ENCODE measurements at regions not wholly inside any gene's neighbourhood (a gene's known extent, or its start where the extent isn't known, plus 50 kb on each side); places are given as distances from the start of the nearest gene placed in this dataset.
"Not testable (repeated sequence)": the region's sequence is repeated elsewhere in the genome, so short reads cannot be mapped to it uniquely, and the experiment has no call there.

GRCh38 chr2:211204456-211204855 is 648.1 kb downstream of the CPS1 start:
- no peak for DNase-seq (ENCODE audit: low read depth in 4 of 4, low spot score in 3 of 4)

GRCh38 chr2:211204902-211205301 is 648.5 kb downstream of the CPS1 start:
- DNase-seq (ENCODE audit: low read depth in 4 of 4, low spot score in 3 of 4): no peak

GRCh38 chr2:211205358-211205757 is 649.0 kb downstream of the CPS1 start:
- DNase-seq (ENCODE audit: low read depth in 4 of 4, low spot score in 3 of 4): no peak

DNA sequence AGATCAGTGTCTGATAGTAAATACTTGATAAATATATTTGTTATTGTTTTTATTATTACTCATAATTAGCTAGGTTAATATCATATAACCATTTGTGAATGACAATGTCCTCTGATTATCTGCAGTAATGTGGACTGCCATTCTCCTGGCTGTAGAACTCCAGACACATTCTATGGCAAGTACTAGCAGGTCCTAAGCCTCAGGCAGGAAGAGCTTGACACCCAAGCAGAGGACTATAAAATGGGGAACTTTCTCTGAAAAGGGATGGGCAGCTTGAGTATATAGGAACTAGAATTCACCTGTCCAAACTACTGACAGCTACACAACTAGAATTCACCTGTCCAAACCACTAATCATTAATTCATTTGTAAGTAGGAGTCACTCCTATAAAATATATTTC is 649.4 kb downstream of the CPS1 start:
- DNase-seq (ENCODE audit: low read depth in 4 of 4, low spot score in 3 of 4): no peak

- no peak for DNase-seq (ENCODE audit: low read depth in 4 of 4, low spot score in 3 of 4)
Measured at GRCh38 chr2:211216221-211216620, 659.8 kb downstream of the CPS1 start.

DNA sequence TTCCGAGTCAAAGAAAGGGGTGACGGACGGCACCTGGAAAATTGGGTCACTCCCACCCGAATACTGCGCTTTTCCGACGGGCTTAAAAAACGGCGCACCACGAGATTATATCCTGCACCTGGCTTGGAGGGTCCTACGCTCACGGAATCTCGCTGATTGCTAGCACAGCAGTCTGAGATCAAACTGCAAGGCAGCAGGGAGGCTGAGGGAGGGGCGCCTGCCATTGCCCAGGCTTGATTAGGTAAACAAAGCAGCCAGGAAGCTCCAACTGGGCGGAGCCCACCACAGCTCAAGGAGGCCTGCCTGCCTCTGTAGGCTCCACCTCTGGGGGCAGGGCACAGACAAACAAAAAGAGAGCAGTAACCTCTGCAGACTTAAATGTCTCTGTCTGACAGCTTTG is 663.1 kb downstream of the CPS1 start:
- DNase-seq (ENCODE audit: low read depth in 4 of 4, low spot score in 3 of 4): not testable (repeated sequence)

DNA sequence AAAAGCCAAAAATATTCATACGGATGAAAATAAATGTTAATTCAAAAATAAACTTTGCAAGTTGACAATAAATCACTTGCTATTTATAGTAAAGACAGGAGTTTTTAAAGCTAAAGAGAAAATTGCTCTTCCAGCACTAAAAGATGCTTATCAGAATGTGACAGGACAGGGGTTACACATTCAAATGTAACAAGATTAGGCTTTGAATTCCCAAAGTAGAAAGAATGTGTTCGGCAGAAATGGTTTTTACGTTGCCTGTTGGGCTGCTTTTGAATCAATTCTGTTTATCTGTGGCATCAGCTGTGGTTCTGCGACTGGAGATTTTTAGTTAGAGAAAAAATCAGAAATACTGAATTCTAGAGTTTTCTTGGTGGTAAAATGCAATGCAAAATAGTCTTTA is 669.4 kb downstream of the CPS1 start:
- no peak for DNase-seq (ENCODE audit: low read depth in 4 of 4, low spot score in 3 of 4)

- no peak for DNase-seq (ENCODE audit: low read depth in 4 of 4, low spot score in 3 of 4)
Measured at GRCh38 chr2:211228559-211228958, 672.2 kb downstream of the CPS1 start.

GRCh38 chr2:211237586-211238275 is 681.3 kb downstream of the CPS1 start:
- no peak for DNase-seq (ENCODE audit: low read depth in 4 of 4, low spot score in 3 of 4)

DNA sequence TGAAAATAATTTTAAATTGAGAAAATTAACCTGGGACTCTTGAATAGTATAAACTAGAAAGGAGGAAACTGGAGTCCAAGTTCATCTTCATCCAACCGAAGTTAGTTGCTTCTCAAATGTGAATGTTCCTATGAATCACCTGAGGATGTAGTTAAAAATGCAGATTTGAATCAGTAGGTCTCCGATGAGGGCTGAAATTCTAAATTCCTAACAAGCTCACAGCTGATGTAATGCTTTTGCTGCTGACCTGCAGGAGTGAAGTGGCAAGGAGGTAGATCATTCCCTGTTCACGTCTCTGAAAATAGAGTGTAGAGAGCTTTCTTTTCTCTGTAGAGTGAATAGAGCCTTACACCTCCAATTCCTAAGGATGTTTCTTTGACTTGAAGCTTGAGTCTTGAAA is 685.5 kb downstream of the CPS1 start:
- no peak for DNase-seq (ENCODE audit: low read depth in 4 of 4, low spot score in 3 of 4)

DNA sequence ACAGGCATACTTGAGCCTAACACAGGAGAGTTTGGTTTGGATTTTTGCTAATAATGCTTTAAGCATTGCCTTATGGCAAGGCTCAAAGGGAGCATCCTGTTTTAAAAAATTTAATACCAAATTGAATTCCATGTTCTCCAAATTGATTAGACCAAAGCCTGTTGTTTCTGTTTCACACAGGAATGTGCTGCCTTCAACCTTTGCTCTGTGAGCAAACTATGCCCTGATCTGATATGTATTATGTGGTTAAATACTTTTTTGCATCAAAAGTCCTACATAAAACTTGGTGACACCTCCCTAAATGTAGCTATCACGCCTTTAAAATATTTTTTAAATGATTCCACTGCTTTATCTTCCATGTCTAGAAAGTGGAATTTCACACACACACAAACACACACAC is 691.4 kb downstream of the CPS1 start:
- no peak for DNase-seq (ENCODE audit: low read depth in 4 of 4, low spot score in 3 of 4)

DNA sequence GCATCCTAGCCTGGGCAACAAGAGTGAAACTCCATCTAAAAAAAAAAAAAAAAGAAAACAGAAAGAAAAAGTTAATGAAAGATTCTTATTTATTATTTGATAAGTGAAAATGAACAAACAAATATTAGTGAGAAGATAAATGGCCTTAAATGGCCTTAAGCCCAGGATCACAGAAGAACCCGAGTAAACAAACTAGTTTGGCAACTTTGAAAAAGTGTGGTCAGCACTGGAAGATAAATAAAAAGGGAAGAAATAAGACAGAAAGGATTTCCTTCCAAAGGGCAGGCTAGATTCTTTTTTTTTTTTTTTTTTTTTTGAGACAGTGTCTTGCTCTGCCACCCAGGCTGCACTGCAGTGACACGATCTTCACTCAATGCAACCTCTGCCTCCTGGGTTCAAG is 692.4 kb downstream of the CPS1 start:
- no peak for DNase-seq (ENCODE audit: low read depth in 4 of 4, low spot score in 3 of 4)

- DNase-seq (ENCODE audit: low read depth in 4 of 4, low spot score in 3 of 4): no peak
Measured at GRCh38 chr2:211251016-211251415, 694.6 kb downstream of the CPS1 start.

DNA sequence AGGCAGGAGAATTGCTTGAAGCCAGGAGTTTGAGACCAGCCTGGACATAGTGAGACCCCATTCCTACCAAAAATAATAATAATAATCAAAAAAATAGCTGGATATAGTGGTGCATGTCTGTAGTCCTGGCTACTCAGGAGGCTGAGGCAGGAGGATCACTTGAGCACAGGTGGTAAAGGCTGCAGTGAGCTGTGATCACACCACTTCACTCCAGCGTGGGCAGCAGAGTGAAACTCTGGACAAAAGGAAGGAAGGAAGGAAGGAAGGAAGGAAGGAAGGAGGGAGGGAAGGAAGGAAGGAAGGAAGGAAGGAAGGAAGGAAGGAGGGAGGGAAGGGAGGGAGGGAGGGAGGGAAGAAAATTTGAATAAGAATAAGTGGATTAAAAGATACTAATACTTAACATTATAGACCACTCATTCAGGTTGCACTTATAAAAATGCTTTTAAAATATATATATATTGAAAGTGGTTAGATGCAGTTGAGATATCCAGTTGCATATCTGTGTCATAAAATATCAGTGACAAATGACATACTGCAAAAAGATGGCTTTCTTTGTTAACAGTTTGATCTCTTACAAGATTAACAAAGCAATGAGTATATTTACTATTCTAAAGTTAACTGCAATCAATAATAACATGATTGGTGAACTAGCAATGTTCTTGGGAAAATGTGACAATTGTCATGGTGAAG is 702.4 kb downstream of the CPS1 start:
- DNase-seq (ENCODE audit: low read depth in 4 of 4, low spot score in 3 of 4): no peak

DNA sequence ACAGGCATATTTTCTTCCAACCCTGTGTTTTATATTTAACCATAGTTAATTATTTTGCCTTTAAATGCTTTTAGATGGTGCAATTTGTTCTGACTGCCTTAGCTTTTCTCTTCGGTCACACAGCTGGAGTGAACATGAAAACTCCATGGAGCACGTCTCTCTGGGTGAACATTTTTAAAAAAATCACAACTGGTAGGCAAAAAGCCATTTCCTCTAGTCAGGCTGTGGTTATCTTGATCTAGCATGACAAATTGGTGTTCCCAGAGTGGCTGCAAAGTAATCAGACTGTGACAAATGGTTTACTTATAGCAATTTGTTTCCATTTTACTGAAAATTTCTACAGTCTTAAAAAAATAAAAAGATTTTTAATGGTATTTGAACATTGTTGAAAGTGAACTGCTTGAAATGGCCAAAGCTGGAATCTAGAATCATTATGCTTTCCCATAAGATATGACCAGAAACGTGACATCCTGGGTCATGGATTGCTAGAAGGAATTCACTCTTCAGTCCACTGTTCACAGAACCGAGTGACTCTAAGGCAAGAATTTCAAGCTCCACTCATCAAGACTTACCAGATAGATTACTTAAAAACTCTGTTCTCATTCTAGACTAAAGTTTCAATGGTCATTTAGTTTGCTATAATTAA is 703.6 kb downstream of the CPS1 start:
- DNase-seq (ENCODE audit: low read depth in 4 of 4, low spot score in 3 of 4): peak in 1 of 4 donors; percentile 11

DNA sequence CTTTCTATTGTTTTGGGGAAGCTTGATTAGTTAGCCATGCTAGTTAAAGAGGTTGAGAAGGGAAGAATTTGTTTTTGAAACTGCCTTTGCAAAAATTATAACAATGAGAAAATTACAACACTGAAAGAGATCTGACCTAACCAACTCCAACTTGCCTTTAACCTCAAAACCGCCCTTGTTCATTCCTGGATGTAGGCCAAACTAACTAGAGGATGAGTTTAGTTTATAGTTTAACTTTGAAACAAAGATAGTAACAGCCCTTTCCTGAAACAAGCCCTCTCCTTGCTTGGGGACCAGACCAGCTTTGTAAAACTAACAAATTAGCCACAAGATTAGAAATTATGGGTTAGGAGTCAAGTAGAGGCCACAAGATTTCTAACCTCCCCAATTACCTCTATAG is 713.9 kb downstream of the CPS1 start:
- no peak for DNase-seq (ENCODE audit: low read depth in 4 of 4, low spot score in 3 of 4)

GRCh38 chr2:211281430-211282073 is 725.2 kb downstream of the CPS1 start:
- DNase-seq (ENCODE audit: low read depth in 4 of 4, low spot score in 3 of 4): no peak

- no peak for DNase-seq (ENCODE audit: low read depth in 4 of 4, low spot score in 3 of 4)
Measured at GRCh38 chr2:211302676-211303075, 746.3 kb downstream of the CPS1 start.

DNA sequence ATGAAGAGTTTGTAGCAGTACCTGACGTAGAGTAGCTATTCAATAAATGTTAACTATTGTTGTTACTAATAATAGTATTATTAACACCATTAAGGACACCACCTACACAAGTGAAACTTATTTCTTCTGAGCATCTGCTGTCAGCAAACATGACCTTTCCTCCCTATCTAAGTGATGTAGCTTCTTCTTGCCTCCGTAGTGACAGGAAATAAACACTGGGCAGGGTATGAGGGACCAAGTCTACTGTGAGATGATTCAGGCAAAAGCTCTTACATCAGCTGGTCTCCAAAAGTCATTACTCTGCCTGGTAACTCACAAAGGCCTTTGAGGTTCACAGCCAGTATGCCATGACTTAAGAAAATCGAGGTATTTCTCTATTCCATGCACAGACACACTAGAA is 750.5 kb downstream of the CPS1 start:
- no peak for DNase-seq (ENCODE audit: low read depth in 4 of 4, low spot score in 3 of 4)

All from left renal pelvis (tissue), 4 donors.